GM23248 (cell line): ENCODE measurements at regions not wholly inside any gene's neighbourhood (a gene's known extent, or its start where the extent isn't known, plus 50 kb on each side); places are given as distances from the start of the nearest gene placed in this dataset.

ENCODE experiments used
- EZH2 ChIP-seq: fragments of 200-600 bp; sonication (generic); IDR thresholded peaks from 2 replicates; pipeline ENCODE4 v1.6.1; 2018; ENCODE audit warnings: antibody characterized with exemption, mild to moderate bottlenecking; ENCODE audit not compliant: insufficient read depth, poor library complexity, severe bottlenecking
- EZH2phosphoT487 ChIP-seq: fragments of 200-600 bp; sonication (generic); IDR thresholded peaks from 2 replicates; pipeline ENCODE4 v1.6.1; 2018; ENCODE audit warnings: antibody characterized with exemption, moderate library complexity, mild to moderate bottlenecking, low read depth; ENCODE audit not compliant: insufficient read depth

- no peak for TF ChIP-seq EZH2
- TF ChIP-seq EZH2phosphoT487 = no peak
Measured at GRCh38 chr3:76869726-76870384, 170.0 kb upstream of the ROBO2 start.
